Naive thymus-derived CD4-positive, alpha-beta T cell (primary cell): ENCODE measurements at regions not wholly inside any gene's neighbourhood (a gene's known extent, or its start where the extent isn't known, plus 50 kb on each side); places are given as distances from the start of the nearest gene placed in this dataset.

Source experiments
- ATAC-seq: fragments of 150-1000 bp; cut with Tn5 transposase; 2 replicates; pipeline ENCODE4 v1.10.0; 2021; ENCODE audit warnings: mild to moderate bottlenecking, moderate library complexity
- CTCF ChIA-PET: fragments of 350-600 bp; sonication (Branson Sonifier 250); formaldehyde crosslinking; loops from one replicate; lab custom pipeline; 2021; ENCODE audit warnings: antibody characterized with exemption; lab: Charles Lee
- POLR2A ChIA-PET: fragments of 350-600 bp; sonication (Branson Sonifier 250); formaldehyde crosslinking; loops from one replicate; lab custom pipeline; 2021; ENCODE audit warnings: antibody characterized with exemption, inconsistent platforms; lab: Charles Lee
- DNase-seq, 9 donors: peaks; one replicate each; pipeline versions ENCODE4 v3.0.0 to v3.0.0-alpha.2; 2020 to 2022; ENCODE audit warnings: mixed read lengths in 1 of 9
- H3K27ac ChIP-seq: one replicate; pipeline ENCODE4 v1.7.0; 2013; ENCODE audit warnings: mild to moderate bottlenecking, low read depth, low read length, moderate library complexity
- H3K27me3 ChIP-seq, 2 donors: one replicate each; pipeline ENCODE4 v1.7.0; 2013; ENCODE audit warnings: low read length in 2 of 2, mild to moderate bottlenecking in 2 of 2, moderate library complexity in 2 of 2; ENCODE audit not compliant: control insufficient read depth in 2 of 2, insufficient read depth in 2 of 2
- H3K36me3 ChIP-seq, 3 experiments: 1 replicate in 2 of 3; 2 replicates in 1 of 3; pipeline ENCODE4 v1.7.0; 2013; ENCODE audit warnings: low read length in 3 of 3, mild to moderate bottlenecking in 3 of 3, moderate library complexity in 1 of 3; ENCODE audit not compliant: insufficient read depth in 3 of 3, control insufficient read depth in 2 of 3
- H3K4me1 ChIP-seq, 2 donors: one replicate each; pipeline ENCODE4 v1.7.0; 2013; ENCODE audit warnings: low read length in 2 of 2, mild to moderate bottlenecking in 2 of 2, moderate library complexity in 1 of 2; ENCODE audit not compliant: control insufficient read depth in 2 of 2, insufficient read depth in 2 of 2
- H3K4me3 ChIP-seq: 2 replicates; pipeline ENCODE4 v1.7.0; 2013; ENCODE audit warnings: mild to moderate bottlenecking, low read length
- H3K9me3 ChIP-seq, 3 experiments: 1 replicate in 2 of 3; 2 replicates in 1 of 3; pipeline ENCODE4 v1.7.0; 2013; ENCODE audit warnings: low read length in 3 of 3; ENCODE audit not compliant: control insufficient read depth in 2 of 3
- H3K27ac Mint-ChIP-seq, 9 donors: one replicate each; pipeline ENCODE4 v1.8.0; 2020 to 2022; ENCODE audit warnings: mixed read lengths in 9 of 9, mild to moderate bottlenecking in 8 of 9, moderate library complexity in 5 of 9, inconsistent platforms in 2 of 9
- H3K27me3 Mint-ChIP-seq, 5 donors: one replicate each; pipeline ENCODE4 v1.8.0; 2021 to 2022; ENCODE audit warnings: mixed read lengths in 5 of 5, mild to moderate bottlenecking in 1 of 5
- H3K36me3 Mint-ChIP-seq, 5 donors: one replicate each; pipeline ENCODE4 v1.8.0; 2020 to 2022; ENCODE audit warnings: mixed read lengths in 5 of 5, mild to moderate bottlenecking in 3 of 5, inconsistent platforms in 1 of 5
- H3K4me1 Mint-ChIP-seq, 7 donors: one replicate each; pipeline ENCODE4 v1.8.0; 2020 to 2022; ENCODE audit warnings: mixed read lengths in 7 of 7, mild to moderate bottlenecking in 3 of 7, inconsistent platforms in 1 of 7
- H3K4me3 Mint-ChIP-seq, 10 donors: one replicate each; pipeline ENCODE4 v1.8.0; 2020 to 2022; ENCODE audit warnings: mild to moderate bottlenecking in 10 of 10, mixed read lengths in 10 of 10, moderate library complexity in 6 of 10, inconsistent platforms in 2 of 10
- H3K9me3 Mint-ChIP-seq, 11 donors: one replicate each; pipeline ENCODE4 v1.8.0; 2020 to 2022; ENCODE audit warnings: mixed read lengths in 11 of 11, mild to moderate bottlenecking in 4 of 11, inconsistent platforms in 1 of 11, moderate library complexity in 1 of 11
- intact Hi-C, 2 donors: fragments of 100-400 bp; cut with micrococcal nuclease; formaldehyde crosslinking; loops; one replicate each; pipeline ENCODE4 v1.15.1; 2023

DNA sequence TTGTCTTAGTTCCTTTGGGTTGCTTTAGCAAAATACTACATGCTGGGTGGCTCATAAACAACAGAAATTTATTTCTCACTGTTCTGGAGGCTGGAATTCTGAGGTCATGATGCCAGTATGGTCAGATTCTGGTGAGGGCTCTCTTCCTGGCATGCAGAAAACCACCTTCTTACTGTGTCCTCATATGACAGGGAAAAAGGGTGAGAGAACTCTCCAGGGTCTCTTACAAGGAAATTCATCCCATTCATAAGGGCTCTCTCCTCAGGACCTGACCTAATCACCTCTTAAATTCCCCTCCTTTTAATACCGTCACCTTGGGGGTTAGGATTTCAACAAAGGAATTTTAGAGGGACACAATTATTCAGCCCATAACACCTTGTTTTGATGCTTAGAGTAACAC lies 243.1 kb upstream of the TNP1 start:
- POLR2A ChIA-PET, result no interaction called here
- peaks cover 0 to 11% (median 5%) of the 10 kb centered on the region in 5 donors for H3K27me3 Mint-ChIP-seq

GRCh38 chr2:217101972-217102371 lies 242.1 kb upstream of the TNP1 start:
- Histone ChIP-seq H3K4me1 (no peaks in the 10 kb centered on the region), H3K4me3 (no peak overlapping the region), H3K27me3 (no peaks in the 10 kb centered on the region), H3K9me3 (no peaks in the 10 kb centered on the region), H3K27ac (no peak overlapping the region), H3K36me3 (no peaks in the 10 kb centered on the region)
- H3K36me3 Mint-ChIP-seq, result peaks cover 0 to 8% (median 0%) of the 10 kb centered on the region in 5 donors
- peaks cover 0 to 8% (median 0%) of the 10 kb centered on the region in 11 donors for H3K9me3 Mint-ChIP-seq
- CTCF ChIA-PET, result no interaction called here
- H3K27me3 Mint-ChIP-seq, result peaks cover 0 to 16% (median 6%) of the 10 kb centered on the region in 5 donors
- no peak overlapping the region for H3K27ac Mint-ChIP-seq
- ATAC-seq (no peak), DNase-seq (no peak)
- POLR2A ChIA-PET, result no interaction called here
- intact Hi-C loops, result no loop called here
- H3K4me1 Mint-ChIP-seq, result peaks cover 0 to 26% (median 0%) of the 10 kb centered on the region in 7 donors
- no peak overlapping the region for H3K4me3 Mint-ChIP-seq

More for the DNA sequence above, 243.1 kb upstream of the TNP1 start:
- intact Hi-C loops, result no loop called here
- no peak overlapping the region for H3K4me3 Mint-ChIP-seq
- ATAC-seq (no peak), DNase-seq (no peak)
- CTCF ChIA-PET, result no interaction called here
- Histone ChIP-seq H3K27me3 (no peaks in the 10 kb centered on the region), H3K4me3 (no peak overlapping the region), H3K9me3 (no peaks in the 10 kb centered on the region), H3K4me1 (no peaks in the 10 kb centered on the region), H3K27ac (no peak overlapping the region), H3K36me3 (no peaks in the 10 kb centered on the region)
- H3K4me1 Mint-ChIP-seq, result peaks cover 0 to 30% (median 0%) of the 10 kb centered on the region in 7 donors
- H3K27ac Mint-ChIP-seq, result no peak overlapping the region
- H3K36me3 Mint-ChIP-seq, result peaks cover 0 to 8% (median 0%) of the 10 kb centered on the region in 5 donors
- peaks cover 0 to 8% (median 0%) of the 10 kb centered on the region in 11 donors for H3K9me3 Mint-ChIP-seq

DNA sequence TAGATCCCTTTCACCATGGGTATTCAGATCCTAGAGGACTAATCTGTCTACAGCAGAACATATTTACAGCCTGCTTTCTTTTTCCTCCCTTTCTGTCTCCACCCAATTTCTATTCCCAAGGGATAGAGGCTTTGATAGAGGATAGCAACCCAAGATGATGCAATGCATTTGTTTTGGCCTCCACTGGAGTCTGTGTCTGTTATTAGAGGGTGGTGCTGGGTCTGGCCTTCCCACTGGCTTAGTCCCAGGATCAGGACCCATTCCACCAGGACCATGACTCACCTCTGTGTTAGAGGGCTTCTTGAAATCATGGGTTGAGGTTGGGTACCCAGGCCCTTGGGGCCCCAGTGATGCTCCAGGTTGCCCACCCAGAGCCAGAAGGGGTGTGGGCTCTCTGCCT lies 239.7 kb upstream of the TNP1 start:
- peaks cover 0 to 12% (median 0%) of the 10 kb centered on the region in 7 donors for H3K4me1 Mint-ChIP-seq
- H3K27me3 Mint-ChIP-seq, result peaks cover 0 to 23% (median 8%) of the 10 kb centered on the region in 5 donors

GRCh38 chr2:217098435-217098834 lies 238.6 kb upstream of the TNP1 start:
- Mint-ChIP-seq H3K9me3 (no peaks in the 10 kb centered on the region), H3K4me1 (peaks cover 0 to 13% (median 0%) of the 10 kb centered on the region in 7 donors), H3K4me3 (no peak overlapping the region), H3K27ac (no peak overlapping the region), H3K36me3 (peaks cover 0 to 2% (median 0%) of the 10 kb centered on the region in 5 donors), H3K27me3 (peaks cover 0 to 23% (median 8%) of the 10 kb centered on the region in 5 donors)
- Histone ChIP-seq H3K4me1 (no peaks in the 10 kb centered on the region), H3K36me3 (no peaks in the 10 kb centered on the region), H3K27me3 (no peaks in the 10 kb centered on the region), H3K4me3 (no peak overlapping the region), H3K9me3 (no peaks in the 10 kb centered on the region), H3K27ac (no peak overlapping the region)
- CTCF ChIA-PET, result no interaction called here
- no peak for DNase-seq
- POLR2A ChIA-PET, result no interaction called here
- intact Hi-C loops, result loop anchor here in 1 of 2 donors (10.0 kb wide), 1 partner anchor 126 kb away; no protein-coding TSS in a partner anchor
- no peak for ATAC-seq

More for the DNA sequence above, 239.7 kb upstream of the TNP1 start:
- Histone ChIP-seq H3K4me1 (no peaks in the 10 kb centered on the region), H3K27ac (no peak overlapping the region), H3K4me3 (no peak overlapping the region), H3K36me3 (no peaks in the 10 kb centered on the region), H3K9me3 (no peaks in the 10 kb centered on the region), H3K27me3 (no peaks in the 10 kb centered on the region)
- CTCF ChIA-PET, result no interaction called here
- peaks cover 0 to 2% (median 0%) of the 10 kb centered on the region in 5 donors for H3K36me3 Mint-ChIP-seq
- ATAC-seq (no peak), DNase-seq (no peak)
- no peaks in the 10 kb centered on the region for H3K9me3 Mint-ChIP-seq
- intact Hi-C loops, result loop anchor here in 1 of 2 donors (10.0 kb wide), 1 partner anchor 125 kb away; no protein-coding TSS in a partner anchor
- no peak overlapping the region for H3K4me3 Mint-ChIP-seq
- POLR2A ChIA-PET, result no interaction called here
- H3K27ac Mint-ChIP-seq, result no peak overlapping the region

DNA sequence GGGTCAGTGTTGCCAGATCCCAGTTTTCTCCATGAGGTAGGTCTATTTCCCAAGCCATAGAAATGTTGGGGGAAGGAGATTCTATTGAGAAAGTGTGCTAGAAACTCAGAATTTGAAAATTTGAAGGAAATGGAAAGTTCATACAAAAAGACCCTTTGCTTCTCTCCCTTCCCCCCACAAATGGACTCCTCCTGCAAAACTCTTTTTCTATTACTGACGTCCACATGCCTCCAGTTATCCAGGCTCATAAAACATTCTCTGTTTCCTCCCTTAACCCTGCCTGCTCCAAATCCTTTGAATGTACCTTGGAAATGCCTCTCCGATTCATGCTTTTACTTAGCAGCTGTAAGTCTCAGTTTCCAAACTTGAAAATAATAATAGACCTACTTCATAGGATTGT lies 237.5 kb upstream of the TNP1 start:
- no peak for DNase-seq
- ATAC-seq, result no peak
- ChIA-PET CTCF (no interaction called here), POLR2A (no interaction called here)
- intact Hi-C loops, result loop anchor here in 1 of 2 donors (10.0 kb wide), 1 partner anchor 127 kb away; no protein-coding TSS in a partner anchor
- Mint-ChIP-seq H3K4me3 (no peak overlapping the region), H3K27me3 (peaks cover 0 to 26% (median 8%) of the 10 kb centered on the region in 5 donors), H3K4me1 (peaks cover 0 to 13% (median 0%) of the 10 kb centered on the region in 7 donors), H3K36me3 (peaks cover 0 to 2% (median 0%) of the 10 kb centered on the region in 5 donors), H3K9me3 (no peaks in the 10 kb centered on the region), H3K27ac (no peak overlapping the region)
- H3K9me3 ChIP-seq, result no peaks in the 10 kb centered on the region
- no peak overlapping the region for H3K4me3 ChIP-seq
- H3K27ac ChIP-seq, result no peak overlapping the region
- H3K36me3 ChIP-seq, result no peaks in the 10 kb centered on the region
- no peaks in the 10 kb centered on the region for H3K4me1 ChIP-seq
- H3K27me3 ChIP-seq, result no peaks in the 10 kb centered on the region

- no peaks in the 10 kb centered on the region for H3K9me3 ChIP-seq
- H3K27ac Mint-ChIP-seq, result no peak overlapping the region
- no peaks in the 10 kb centered on the region for H3K4me1 ChIP-seq
- POLR2A ChIA-PET, result no interaction called here
- H3K4me3 ChIP-seq, result no peak overlapping the region
- H3K4me1 Mint-ChIP-seq, result peaks cover 0 to 13% (median 0%) of the 10 kb centered on the region in 7 donors
- no peaks in the 10 kb centered on the region for H3K9me3 Mint-ChIP-seq
- DNase-seq (no peak), ATAC-seq (no peak)
- intact Hi-C loops, result loop anchor here in 1 of 2 donors (10.0 kb wide), 1 partner anchor 128 kb away; no protein-coding TSS in a partner anchor
- CTCF ChIA-PET, result no interaction called here
- no peak overlapping the region for H3K4me3 Mint-ChIP-seq
- H3K27me3 ChIP-seq, result no peaks in the 10 kb centered on the region
- peaks cover 0 to 21% (median 5%) of the 10 kb centered on the region in 5 donors for H3K27me3 Mint-ChIP-seq
- H3K27ac ChIP-seq, result no peak overlapping the region
- H3K36me3 Mint-ChIP-seq, result no peaks in the 10 kb centered on the region
- no peaks in the 10 kb centered on the region for H3K36me3 ChIP-seq
Observed at GRCh38 chr2:217096474-217097225, 236.8 kb upstream of the TNP1 start.
